ENCODE measurements at regions not wholly inside any gene's neighbourhood (a gene's known extent, or its start where the extent isn't known, plus 50 kb on each side); places are given as distances from the start of the nearest gene placed in this dataset.
A peak's percentile ranks its signal among the peaks of the same experiment; 100 is the strongest.

GRCh38 chr2:156125018-156125417 is 207.5 kb downstream of the NR4A2 start:
- TF ChIP-seq PREB (CRISPR knock-in tag; IDR thresholded peaks at IDR 0.05; ENCODE audit: borderline replicate concordance) (no peak), ZBTB43 (CRISPR knock-in tag; IDR thresholded peaks at IDR 0.05) (no peak), ERG (CRISPR knock-in tag; IDR thresholded peaks at IDR 0.05) (no peak), ARID4B (CRISPR knock-in tag; IDR thresholded peaks at IDR 0.05; ENCODE audit: borderline replicate concordance) (no peak), KAT7 (CRISPR knock-in tag; IDR thresholded peaks at IDR 0.05; ENCODE audit: borderline replicate concordance) (no peak), ATF2 (CRISPR knock-in tag; IDR thresholded peaks at IDR 0.05; ENCODE audit: borderline replicate concordance, low read depth) (no peak), TCF7 (CRISPR knock-in tag; IDR thresholded peaks at IDR 0.05; ENCODE audit: low read depth) (no peak), TEAD4 (CRISPR knock-in tag; IDR thresholded peaks at IDR 0.05) (no peak), ZNF425 (CRISPR knock-in tag; conservative IDR thresholded peaks at IDR 0.05) (no peak), MLX (CRISPR knock-in tag; IDR thresholded peaks at IDR 0.05) (no peak), ZNF317 (CRISPR knock-in tag; IDR thresholded peaks at IDR 0.05; ENCODE audit: borderline replicate concordance, low read depth) (no peak), IRF1 (CRISPR knock-in tag; IDR thresholded peaks at IDR 0.05) (no peak), ESRRA (CRISPR knock-in tag; IDR thresholded peaks at IDR 0.05; ENCODE audit: borderline replicate concordance) (no peak), NFYB (CRISPR knock-in tag; conservative IDR thresholded peaks at IDR 0.05; ENCODE audit: low read depth) (no peak), NR2C2 (CRISPR knock-in tag; IDR thresholded peaks at IDR 0.05) (no peak), NFE2L1 (CRISPR knock-in tag; IDR thresholded peaks at IDR 0.05) (no peak), ZMAT4 (CRISPR knock-in tag; IDR thresholded peaks at IDR 0.05) (no peak), SOX15 (CRISPR knock-in tag; IDR thresholded peaks at IDR 0.05) (no peak), ZNF396 (CRISPR knock-in tag; IDR thresholded peaks at IDR 0.05; ENCODE audit: borderline replicate concordance) (no peak)
- ATAC-seq (peak; percentile 87), DNase-seq (ENCODE audit: low spot score) (peak; percentile 30)
- H3K9me3 Mint-ChIP-seq: peaks cover 43% of the 10 kb centered on the region
- peak overlapping the region; percentile 93 for H3K27ac Mint-ChIP-seq
- no peaks in the 10 kb centered on the region for H3K27me3 Mint-ChIP-seq (ENCODE audit: low read depth)
- CTCF ChIA-PET: interaction anchor here (1.4 to 1.6 kb wide), 2 partner anchors 14 to 209 kb away, joined by 5 to 8 read pairs; no protein-coding TSS in a partner anchor
- POLR2A ChIA-PET: no interaction called here
- peaks cover 19% of the 10 kb centered on the region for H3K4me1 Mint-ChIP-seq
- H3K36me3 Mint-ChIP-seq: peaks cover 28% of the 10 kb centered on the region
- H3K4me3 Mint-ChIP-seq: peak overlapping the region; percentile 37; the same call in 1 of the 2 replicates
